Cardiac septum (tissue), 1 donor: ENCODE measurements at regions not wholly inside any gene's neighbourhood (a gene's known extent, or its start where the extent isn't known, plus 50 kb on each side); places are given as distances from the start of the nearest gene placed in this dataset.
"Not testable (repeated sequence)": the region's sequence is repeated elsewhere in the genome, so short reads cannot be mapped to it uniquely, and the experiment has no call there.

Source experiments
- DNase-seq: peaks from one replicate; pipeline ENCODE4 v3.0.0-alpha.2; 2020; ENCODE audit warnings: low spot score
- intact Hi-C: fragments of 100-400 bp; cut with DNase I; formaldehyde crosslinking; loops from one replicate; pipeline ENCODE4 v1.14.0; 2022
- donor health status: DM: no; HTN: no; CAD: no.

DNA sequence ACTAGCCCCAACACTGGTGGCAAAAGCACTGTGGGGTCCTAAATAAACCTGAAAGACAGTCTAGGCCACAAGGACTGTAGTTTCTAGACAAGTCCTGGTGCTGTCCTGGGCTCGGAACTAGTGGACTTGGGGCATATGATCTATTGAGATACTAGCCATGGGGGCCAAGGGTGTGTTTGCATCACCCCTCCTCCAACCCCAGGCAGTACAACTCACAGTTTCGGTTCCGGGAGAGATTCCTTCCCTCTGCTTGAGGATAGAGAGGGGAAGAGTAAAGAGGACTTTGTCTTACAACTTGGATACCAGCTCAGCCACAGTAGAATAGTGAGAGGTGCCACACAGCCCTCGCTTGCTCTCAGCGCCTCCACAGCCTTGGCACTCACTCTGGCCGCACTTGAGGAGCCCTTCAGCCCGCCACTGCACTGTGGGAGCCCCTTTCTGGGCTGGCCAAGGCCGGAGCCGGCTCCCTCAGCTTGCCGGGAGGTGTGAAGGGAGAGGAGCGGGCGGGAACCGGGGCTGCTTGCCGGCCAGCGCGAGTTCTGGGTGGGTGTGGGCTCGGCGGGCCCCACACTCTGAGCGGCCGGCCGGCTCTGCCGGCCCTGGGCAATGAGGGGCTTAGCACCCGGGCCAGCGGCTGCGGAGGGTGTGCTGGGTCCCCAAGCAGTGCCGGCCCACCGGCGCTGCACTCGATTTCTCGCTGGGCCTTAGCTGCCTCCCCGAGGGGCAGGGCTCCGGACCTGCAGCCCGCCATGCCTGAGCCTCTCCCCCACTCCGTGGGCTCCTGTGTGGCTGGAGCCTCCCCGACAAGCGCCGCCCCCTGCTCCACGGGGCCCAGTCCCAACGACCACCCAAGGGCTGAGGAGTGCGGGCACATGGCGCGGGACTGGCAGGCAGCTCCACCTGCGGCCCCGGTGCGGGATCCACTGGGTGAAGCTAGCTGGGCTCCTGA lies 222.7 kb upstream of the SEMA3C start:
- intact Hi-C loops = not testable (repeated sequence)

DNA sequence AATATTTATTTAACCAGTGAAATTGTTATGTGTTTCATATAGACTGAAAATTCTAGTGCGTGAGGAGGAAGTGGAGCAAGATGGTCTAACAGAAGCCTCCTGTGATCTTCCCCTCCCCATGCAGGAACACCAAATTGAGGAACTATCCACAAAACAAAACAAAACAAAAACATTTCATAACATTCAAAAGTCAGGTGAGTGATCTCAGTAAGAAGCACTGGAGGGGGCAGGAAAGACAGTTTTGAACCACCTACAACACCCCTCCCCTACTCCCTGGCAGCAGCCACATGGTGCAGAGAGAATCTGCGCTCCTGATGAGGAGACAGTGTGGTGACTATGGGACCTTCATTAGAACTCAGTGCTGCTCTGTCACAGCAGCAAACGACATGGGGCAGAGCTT lies 221.9 kb upstream of the SEMA3C start:
- intact Hi-C loops = no loop called here
- no peak for DNase-seq

More for the DNA sequence above, 222.7 kb upstream of the SEMA3C start:
- DNase-seq = not testable (repeated sequence)

DNA sequence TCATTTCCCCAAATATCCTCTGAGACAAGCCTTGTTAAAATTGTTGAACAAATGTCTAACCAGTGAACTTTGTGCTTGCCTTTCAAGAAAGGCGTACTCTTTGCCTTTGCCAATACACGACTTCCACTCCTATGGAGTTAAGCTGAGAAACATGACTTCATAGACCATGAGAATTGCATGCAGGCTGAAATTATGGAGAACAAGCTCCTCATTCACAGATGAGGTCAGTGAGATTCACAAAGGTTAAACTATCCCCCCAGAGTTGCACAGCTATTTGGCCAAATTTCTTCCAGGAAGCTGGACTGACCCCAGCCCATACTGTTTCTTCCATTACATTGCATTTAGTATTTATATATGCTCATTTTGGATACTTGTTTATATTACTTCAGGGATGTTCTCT lies 221.4 kb upstream of the SEMA3C start:
- DNase-seq = no peak
- intact Hi-C loops = no loop called here

DNA sequence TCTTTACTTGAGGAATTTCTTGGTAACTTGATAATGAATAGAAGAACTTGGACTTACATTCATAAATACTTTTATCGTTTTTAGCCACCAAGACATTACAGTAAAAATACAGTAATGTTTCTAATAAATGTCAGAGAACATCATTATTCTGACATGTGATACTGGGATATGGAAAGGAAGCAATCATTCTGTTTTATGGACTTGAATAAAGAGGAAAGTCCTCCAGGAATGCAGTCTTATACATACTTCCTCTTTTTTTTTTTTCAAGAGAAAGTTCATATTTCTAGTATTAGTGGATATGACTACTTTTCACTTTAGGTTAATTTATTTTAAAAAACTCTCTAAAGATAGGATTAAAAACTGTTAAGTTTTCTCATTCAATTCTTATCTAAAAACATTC lies 220.0 kb upstream of the SEMA3C start:
- DNase-seq = no peak
- intact Hi-C loops = no loop called here

DNA sequence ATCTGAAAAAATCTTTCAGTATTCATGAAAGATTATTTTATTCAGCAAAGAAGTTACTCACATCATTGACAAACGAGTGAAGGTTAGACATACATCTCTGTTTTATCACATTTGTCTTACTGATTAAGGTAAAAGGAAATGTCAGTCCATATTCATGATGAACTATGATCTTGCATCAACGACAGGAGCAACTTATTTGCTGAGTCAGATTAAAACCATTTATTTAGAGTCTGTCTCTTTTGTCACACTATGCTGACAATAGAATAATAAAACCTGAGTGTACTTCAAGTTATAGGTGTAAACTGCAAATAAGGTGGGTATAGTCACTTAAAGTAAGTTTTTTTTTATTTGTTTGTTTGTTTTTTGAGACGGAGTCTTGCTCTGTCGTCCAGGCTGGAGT lies 216.5 kb upstream of the SEMA3C start:
- intact Hi-C loops = no loop called here
- no peak for DNase-seq

DNA sequence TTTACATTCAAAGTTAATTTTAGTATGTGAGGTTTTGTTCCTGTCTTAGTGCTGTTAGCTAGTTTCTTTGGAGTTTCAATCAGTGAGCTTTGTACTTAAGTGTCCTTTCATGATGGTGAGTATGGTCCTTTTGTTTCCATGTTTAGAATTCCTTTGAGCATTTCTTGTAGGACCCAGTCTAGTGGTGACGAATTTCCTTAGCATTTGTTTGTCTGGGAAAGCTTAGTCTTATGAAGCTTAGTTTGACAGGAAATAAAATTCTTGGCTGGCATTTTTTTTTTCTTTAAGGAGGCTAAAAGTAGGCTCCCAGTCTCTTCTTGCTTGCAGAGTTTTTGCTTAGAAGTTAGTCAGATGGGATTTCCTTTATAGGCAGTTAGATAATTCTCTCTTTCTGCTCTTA lies 209.2 kb upstream of the SEMA3C start:
- no peak for DNase-seq
- intact Hi-C loops = no loop called here

DNA sequence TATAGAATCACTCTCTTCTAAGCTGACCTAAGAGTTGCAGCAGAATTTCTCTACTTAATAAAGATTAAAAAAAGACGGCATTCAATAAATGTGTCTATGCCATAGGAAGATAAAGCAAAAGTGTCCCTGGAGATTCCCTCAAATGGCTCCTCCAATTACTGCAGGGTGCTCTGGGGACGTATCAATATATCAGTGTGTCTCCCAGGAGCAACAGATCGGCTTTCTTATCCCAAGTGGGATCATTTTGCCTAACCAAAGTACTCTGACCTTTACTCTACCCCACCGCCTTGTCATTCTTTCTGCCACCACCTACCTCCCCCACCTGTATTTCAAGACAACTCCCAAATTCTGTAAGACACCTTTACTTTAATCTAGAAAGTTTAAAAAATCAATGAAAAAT lies 202.0 kb upstream of the SEMA3C start:
- intact Hi-C loops = no loop called here
- DNase-seq = no peak

DNA sequence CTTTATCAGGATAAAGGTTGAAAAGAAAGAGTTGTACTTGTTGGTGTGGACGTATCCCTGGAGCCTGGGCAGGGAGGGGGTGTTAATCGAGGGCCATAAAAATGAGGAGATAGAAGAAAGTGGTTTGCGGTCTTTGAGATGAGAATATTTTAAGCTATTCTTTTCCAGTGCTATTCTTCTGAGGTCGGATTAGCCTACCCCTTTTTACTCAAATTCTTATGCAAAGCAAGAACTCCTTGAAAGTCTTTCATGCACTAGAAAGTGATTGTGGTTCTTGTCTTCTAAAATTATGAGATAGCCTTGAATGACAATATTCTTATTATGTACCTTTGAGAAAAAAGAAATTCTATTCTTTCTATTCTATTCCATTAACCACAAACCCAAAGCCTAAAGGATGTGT lies 201.3 kb upstream of the SEMA3C start:
- intact Hi-C loops = no loop called here

DNA sequence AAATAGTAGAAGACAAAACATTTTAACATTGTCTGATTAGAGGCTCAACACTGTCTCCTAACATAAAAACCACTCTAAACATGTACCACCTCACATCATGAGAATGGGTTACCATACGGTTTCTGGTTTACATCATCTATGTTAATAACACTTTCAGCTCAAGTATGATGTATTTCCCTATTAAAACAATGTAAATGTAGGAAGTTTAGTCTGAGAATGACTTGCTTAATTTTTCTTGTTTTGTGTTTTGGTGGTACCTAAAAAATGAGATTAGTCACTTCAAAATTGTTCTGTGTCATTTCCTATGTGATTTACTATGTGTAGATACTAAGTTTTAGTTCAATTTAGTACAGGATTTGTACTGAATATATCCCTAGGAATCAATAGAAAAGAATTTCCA lies 195.8 kb upstream of the SEMA3C start:
- intact Hi-C loops = no loop called here
- DNase-seq = no peak

More for the DNA sequence above, 201.3 kb upstream of the SEMA3C start:
- no peak for DNase-seq

DNA sequence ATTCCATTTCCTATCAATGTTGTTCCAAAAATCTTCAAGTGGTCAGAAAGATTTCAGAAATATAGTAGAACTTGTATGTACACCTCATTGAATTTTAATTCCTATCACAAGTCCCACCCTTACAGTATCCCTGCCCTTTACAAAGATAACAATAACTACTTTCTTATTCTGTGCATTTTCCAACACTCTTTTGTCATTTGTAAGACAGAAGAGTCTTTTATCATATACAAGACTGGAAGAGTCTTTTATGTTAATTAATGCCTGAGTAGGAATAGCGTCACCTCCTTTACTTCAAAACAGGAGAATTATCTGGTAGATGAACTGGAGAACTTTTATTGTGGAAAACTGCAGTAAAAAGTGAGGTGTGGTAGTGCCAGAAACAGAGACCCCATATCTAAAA lies 193.9 kb upstream of the SEMA3C start:
- intact Hi-C loops = no loop called here
- no peak for DNase-seq

DNA sequence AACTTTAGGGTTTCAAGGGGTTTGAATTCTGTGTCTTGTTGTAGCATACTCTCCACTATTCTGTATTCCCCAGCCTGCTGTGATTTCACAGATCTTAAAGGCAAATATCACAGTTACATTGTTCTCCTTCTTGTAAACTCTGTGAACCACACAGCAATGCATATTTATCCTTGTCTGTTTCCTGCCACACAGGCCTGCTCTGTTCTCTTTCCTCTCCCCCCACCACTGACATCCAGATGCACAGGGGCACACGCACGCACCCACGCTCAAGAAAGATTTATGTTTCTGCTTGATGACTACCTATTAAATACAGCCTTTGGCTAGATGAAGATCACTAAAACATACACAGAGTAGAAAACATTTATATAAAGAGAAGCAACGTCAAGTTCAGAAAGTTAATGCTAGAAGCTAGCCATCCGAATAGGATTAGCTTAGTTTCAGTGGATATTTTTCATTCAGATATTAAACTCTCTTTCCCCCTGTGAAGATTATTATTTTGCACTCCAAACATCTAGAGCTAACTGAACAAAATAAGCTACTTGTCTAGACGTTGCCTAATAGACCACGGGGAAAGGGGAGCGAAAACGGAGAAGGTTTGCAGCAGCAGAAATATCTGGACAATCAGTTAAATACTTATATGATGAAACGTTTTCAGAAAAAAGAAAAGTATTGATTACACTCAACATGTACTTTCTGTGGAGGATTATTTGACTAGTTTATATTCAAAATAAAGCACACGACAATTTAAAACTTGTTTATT lies 193.1 kb upstream of the SEMA3C start:
- DNase-seq = no peak
- intact Hi-C loops = no loop called here

DNA sequence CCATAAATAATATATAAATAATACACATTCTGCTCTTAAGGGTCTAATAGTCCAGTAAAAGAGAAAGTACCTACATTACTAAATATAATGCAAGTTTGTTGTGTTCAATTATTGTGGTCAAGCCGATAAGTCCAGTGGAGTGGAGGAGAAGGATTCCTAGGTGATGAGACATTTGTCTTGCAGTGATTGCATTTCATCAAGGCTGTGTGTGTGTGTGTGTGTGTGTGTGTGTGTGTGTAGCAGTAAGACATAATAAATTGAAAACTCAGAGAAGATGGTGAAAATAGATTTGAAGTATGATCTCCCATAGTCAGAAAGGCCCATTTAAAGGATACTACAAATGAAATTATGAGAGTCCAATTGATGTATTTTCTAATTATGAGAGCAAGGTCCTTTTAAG lies 192.5 kb upstream of the SEMA3C start:
- intact Hi-C loops = no loop called here
- no peak for DNase-seq

DNA sequence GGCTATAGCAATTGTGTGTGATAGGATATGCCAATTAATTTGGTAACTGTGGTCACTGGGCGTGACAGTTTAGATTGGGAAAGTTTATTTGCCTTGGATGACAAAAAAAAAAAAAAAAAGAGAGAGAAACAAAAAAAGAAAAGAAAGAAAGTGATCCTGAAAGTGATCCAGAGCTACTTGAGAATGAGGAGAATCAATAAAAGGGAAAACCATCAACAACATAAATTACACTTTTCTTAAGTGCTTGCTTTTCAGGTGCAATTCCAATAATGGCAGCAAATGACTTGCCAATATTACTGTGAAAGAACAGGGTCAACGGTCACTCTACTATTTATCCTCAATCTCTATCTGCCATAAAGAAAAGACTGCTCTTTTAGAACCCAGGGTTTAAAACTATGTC lies 191.8 kb upstream of the SEMA3C start:
- intact Hi-C loops = no loop called here

DNA sequence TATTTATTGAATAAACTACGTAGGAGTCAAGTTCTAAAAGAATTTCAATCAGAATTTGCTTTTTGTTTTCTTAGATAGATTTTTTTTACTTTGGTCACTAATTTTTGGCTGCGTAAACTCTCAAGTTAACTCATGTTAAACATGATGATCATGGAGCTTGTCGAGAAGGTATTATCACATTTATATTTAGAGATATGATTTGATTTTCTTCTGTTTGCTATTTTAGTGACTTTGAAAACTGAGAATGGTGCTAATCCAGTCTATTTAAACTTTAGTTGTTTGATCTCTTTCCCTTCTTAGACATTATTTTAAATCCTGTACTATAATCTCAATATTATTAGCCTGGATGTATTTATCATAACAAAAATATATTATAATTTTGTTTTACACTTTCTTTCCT lies 179.4 kb upstream of the SEMA3C start:
- DNase-seq = no peak
- intact Hi-C loops = no loop called here

More for the DNA sequence above, 191.8 kb upstream of the SEMA3C start:
- no peak for DNase-seq

DNA sequence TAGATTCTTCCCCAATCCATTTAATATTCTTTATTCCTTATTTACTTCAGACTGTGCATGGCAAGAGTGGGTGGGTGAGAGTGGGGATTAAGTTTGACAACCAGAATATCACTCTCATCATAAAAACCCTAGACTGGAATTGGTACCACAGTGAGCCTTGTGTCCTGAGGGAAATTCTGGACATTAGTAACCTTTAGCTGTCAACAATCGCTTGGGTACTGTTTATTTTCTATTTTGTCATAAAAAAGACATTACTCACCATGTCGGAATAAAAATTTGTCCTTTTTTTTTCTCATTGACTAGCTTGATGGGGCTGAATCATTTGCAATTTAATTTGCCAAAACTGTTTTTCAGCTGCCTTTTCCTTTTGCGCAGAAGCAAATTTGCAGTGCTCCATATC lies 176.1 kb upstream of the SEMA3C start:
- intact Hi-C loops = no loop called here
- no peak for DNase-seq

DNA sequence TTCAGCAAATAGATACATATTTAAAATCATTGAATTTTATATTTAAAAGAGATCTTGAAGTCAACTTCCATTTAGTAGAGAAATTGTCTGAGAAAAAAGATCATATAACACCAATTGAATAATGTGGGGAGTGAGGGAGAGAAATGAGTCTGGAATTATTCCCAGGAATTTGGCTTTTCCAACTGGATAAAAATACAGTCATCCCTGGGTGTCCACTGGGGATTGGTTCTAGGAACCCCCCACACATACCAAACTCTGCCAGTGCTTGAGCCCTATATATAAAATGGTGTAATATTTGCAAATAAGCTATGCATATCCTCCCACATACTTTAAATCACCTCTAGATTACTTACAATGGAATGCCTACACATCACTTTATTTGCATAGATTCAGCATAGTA lies 162.8 kb upstream of the SEMA3C start:
- intact Hi-C loops = no loop called here
- no peak for DNase-seq

DNA sequence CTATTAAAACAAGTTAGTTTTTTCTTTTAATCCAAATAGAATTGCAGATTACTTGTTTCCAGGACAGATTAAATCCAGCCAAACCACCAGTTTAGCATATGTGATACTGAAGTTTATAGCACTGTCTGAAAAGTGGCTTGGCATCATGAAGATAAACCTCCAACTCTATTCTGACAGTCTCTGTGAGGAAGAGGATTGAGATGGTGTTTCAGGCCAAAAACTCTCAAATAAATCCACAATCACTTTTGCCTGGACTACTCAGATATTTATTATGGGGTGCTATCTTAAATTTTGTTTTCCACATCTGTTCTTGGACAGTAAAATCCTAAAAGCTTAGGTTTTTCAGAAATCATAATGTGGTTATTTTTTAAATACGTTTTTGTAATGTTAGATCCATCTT lies 161.7 kb upstream of the SEMA3C start:
- no peak for DNase-seq
- intact Hi-C loops = no loop called here

DNA sequence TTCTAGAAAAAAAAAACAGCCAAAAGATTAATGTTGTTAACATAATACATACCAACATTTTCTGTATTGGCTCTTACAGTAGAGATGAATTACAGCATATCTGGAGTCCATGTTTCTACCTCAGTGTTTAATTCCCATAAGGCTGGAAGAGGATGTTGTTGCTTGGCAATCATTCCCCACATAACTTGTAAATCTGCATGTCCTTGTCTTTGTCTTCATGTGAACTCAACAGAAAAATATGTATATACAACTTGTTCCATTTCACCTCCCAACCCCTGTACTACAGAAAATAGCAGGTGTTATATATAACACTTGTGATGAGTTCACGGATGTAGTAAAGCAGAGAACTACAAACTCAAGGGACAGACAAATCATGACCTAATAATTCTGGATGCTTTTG lies 160.9 kb upstream of the SEMA3C start:
- intact Hi-C loops = no loop called here
- no peak for DNase-seq

DNA sequence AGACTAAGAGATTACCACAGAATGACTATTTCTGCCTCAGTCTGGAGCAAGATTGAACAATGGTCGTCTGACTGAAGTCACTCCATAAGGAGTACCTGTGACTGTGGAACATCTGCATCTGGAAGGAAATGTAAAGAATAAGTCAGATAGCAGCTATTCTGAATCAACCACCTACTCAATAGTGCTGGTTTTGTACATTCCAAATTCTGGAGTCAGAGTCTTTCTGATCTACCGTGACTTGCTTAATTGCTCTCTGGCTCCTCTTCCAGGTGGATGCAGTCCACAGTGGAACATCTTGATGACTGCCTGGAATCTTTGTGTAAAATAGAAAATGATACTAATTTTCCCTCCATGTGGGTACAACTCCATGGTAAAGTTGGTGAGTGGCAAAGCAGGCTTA lies 156.3 kb upstream of the SEMA3C start:
- intact Hi-C loops = no loop called here
- DNase-seq = no peak

DNA sequence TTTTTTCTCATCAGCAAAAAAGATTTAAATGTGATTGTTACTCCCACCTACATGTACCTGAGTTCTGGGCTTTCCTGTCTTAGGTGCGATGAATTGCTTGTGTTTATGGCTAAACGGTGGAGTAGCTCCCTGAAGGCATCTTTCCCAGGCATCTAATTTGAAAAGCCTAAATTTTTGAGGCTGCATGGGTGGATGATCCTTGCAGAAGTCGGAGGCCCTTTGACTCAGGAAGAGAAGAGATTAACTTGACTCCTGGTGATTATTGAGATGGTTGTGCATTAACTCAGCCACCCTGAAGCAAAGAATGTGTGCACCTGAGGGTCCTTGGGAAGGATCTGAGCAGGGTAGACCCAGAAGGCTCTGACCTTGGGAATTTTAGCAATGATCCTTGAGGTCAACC lies 155.6 kb upstream of the SEMA3C start:
- intact Hi-C loops = no loop called here
- no peak for DNase-seq

DNA sequence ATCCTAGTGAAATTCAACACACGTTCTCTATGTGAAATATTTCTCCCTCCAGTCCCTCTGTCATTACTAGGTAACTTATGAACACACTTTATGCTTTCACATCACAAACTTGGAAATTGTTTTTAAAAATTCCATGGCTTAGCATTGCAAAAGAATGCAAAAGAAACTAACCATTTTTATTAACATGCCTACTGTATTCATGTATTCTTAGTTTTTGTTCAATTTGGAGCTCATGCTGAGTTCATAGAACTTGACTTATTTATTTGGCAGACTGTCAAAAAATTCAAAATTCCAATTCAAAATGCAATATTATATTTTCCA lies 155.0 kb upstream of the SEMA3C start:
- no peak for DNase-seq
- intact Hi-C loops = no loop called here
